H1 (cell line): ENCODE measurements at regions not wholly inside any gene's neighbourhood (a gene's known extent, or its start where the extent isn't known, plus 50 kb on each side); places are given as distances from the start of the nearest gene placed in this dataset.

Source experiments
- CTCF ChIP-seq, 3 experiments: IDR thresholded peaks; 1 replicate in 2 of 3; 2 replicates in 1 of 3; pipeline versions ENCODE4 v1.5.1 to v1.6.1; 2011; ENCODE audit warnings: low read length in 3 of 3, mild to moderate bottlenecking in 3 of 3, inconsistent platforms in 2 of 3, low read depth in 1 of 3, moderate library complexity in 1 of 3; ENCODE audit not compliant: insufficient read depth in 1 of 3; ENCODE audit errors: control extremely low read depth in 1 of 3
- POLR2AphosphoS5 ChIP-seq: IDR thresholded peaks from 2 replicates; pipeline ENCODE4 v1.6.1; 2011; ENCODE audit warnings: low read depth, low read length
- SP2 ChIP-seq: IDR thresholded peaks from 2 replicates; pipeline ENCODE4 v1.6.1; 2012; ENCODE audit warnings: mild to moderate bottlenecking, low read length, inconsistent platforms
- SUZ12 ChIP-seq: fragments of 200-600 bp; sonication (generic); IDR thresholded peaks from 2 replicates; pipeline ENCODE4 v1.6.1; 2012; ENCODE audit warnings: mild to moderate bottlenecking, inconsistent platforms, low read length, moderate library complexity, mixed read lengths

- no peak for TF ChIP-seq CTCF (IDR thresholded peaks at IDR 0.05; ENCODE audit: control extremely low read depth in 1 of 3, insufficient read depth in 1 of 3, low read depth in 1 of 3, low read length in 3 of 3)
- TF ChIP-seq POLR2AphosphoS5, result no peak
- no peak for TF ChIP-seq SUZ12
- TF ChIP-seq SP2, result no peak
Observed at GRCh38 chr1:195335541-195335940, 1272.7 kb downstream of the KCNT2 start.
